Upper lobe of right lung (tissue), 1 donor: ENCODE measurements at regions not wholly inside any gene's neighbourhood (a gene's known extent, or its start where the extent isn't known, plus 50 kb on each side); places are given as distances from the start of the nearest gene placed in this dataset.
"Not testable (repeated sequence)": the region's sequence is repeated elsewhere in the genome, so short reads cannot be mapped to it uniquely, and the experiment has no call there.

Source experiments
- ATAC-seq: fragments of 200-7000 bp; cut with Tn5 transposase; one replicate; pipeline ENCODE4 v1.9.1; 2020; ENCODE audit warnings: mild to moderate bottlenecking, moderate library complexity
- DNase-seq: peaks from one replicate; pipeline ENCODE4 v3.0.0-alpha.2; 2020
- H3K27ac ChIP-seq: fragments of 200-600 bp; one replicate; pipeline ENCODE4 v1.8.0; 2022
- H3K27me3 ChIP-seq: fragments of 200-600 bp; one replicate; pipeline ENCODE4 v1.8.0; 2022; ENCODE audit warnings: mild to moderate bottlenecking
- H3K36me3 ChIP-seq: fragments of 200-600 bp; one replicate; pipeline ENCODE4 v1.8.0; 2022
- H3K4me1 ChIP-seq: fragments of 200-600 bp; one replicate; pipeline ENCODE4 v1.8.0; 2022
- H3K4me3 ChIP-seq: fragments of 200-600 bp; one replicate; pipeline ENCODE4 v1.8.0; 2022; ENCODE audit warnings: mild to moderate bottlenecking
- H3K9me3 ChIP-seq: fragments of 200-600 bp; one replicate; pipeline ENCODE4 v1.8.0; 2022
- CTCF ChIP-seq: fragments of 200-600 bp; IDR thresholded peaks from one replicate; pipeline ENCODE4 v1.8.0; 2022; ENCODE audit warnings: antibody characterized with exemption
- intact Hi-C: fragments of 100-400 bp; cut with DNase I; formaldehyde crosslinking; loops from one replicate; pipeline ENCODE4 v1.11.0; 2022
- donor health status: DM: no; HTN: yes; CAD: no; lungs with severe emphysema.

GRCh38 chr10:26939962-26940354 is 79.2 kb upstream of the ABI1 start:
- DNase-seq = no peak
- no peak overlapping the region for H3K27ac ChIP-seq
- intact Hi-C loops = no loop called here

GRCh38 chr10:26939290-26939961 is 78.7 kb upstream of the ABI1 start:
- Histone ChIP-seq H3K27ac (no peak overlapping the region), H3K9me3 (no peaks in the 10 kb centered on the region), H3K36me3 (no peaks in the 10 kb centered on the region), H3K27me3 (no peaks in the 10 kb centered on the region), H3K4me1 (no peaks in the 10 kb centered on the region), H3K4me3 (no peak overlapping the region)
- DNase-seq (no peak), ATAC-seq (peak; percentile 47)
- TF ChIP-seq CTCF = no peak
- intact Hi-C loops = no loop called here

More at GRCh38 chr10:26939962-26940354, 79.2 kb upstream of the ABI1 start:
- H3K9me3 ChIP-seq = no peaks in the 10 kb centered on the region
- peaks cover under 1% of the 10 kb centered on the region for H3K27me3 ChIP-seq
- no peak overlapping the region for H3K4me3 ChIP-seq
- ATAC-seq = no peak
- H3K4me1 ChIP-seq = no peaks in the 10 kb centered on the region
- TF ChIP-seq CTCF = no peak
- H3K36me3 ChIP-seq = no peaks in the 10 kb centered on the region

- Histone ChIP-seq H3K27me3 (no peaks in the 10 kb centered on the region), H3K9me3 (no peaks in the 10 kb centered on the region), H3K4me3 (no peak overlapping the region), H3K27ac (no peak overlapping the region), H3K4me1 (no peaks in the 10 kb centered on the region), H3K36me3 (no peaks in the 10 kb centered on the region)
- no peak for ATAC-seq
- intact Hi-C loops = no loop called here
- no peak for TF ChIP-seq CTCF
- DNase-seq = no peak
Measured at GRCh38 chr10:26938578-26938977, 77.8 kb upstream of the ABI1 start.

- Histone ChIP-seq H3K4me1 (no peaks in the 10 kb centered on the region), H3K9me3 (no peaks in the 10 kb centered on the region), H3K27me3 (no peaks in the 10 kb centered on the region), H3K36me3 (no peaks in the 10 kb centered on the region), H3K27ac (no peak overlapping the region), H3K4me3 (no peak overlapping the region)
- DNase-seq = no peak
- intact Hi-C loops = no loop called here
- ATAC-seq = no peak
- TF ChIP-seq CTCF = no peak
Measured at GRCh38 chr10:26937371-26937770, 76.6 kb upstream of the ABI1 start.

- H3K27me3 ChIP-seq, H3K27ac ChIP-seq, H3K9me3 ChIP-seq, H3K4me3 ChIP-seq, H3K36me3 ChIP-seq, H3K4me1 ChIP-seq, DNase-seq, ATAC-seq, intact Hi-C loops: not testable (repeated sequence)
Measured at GRCh38 chr10:26934190-26934589, 73.4 kb upstream of the ABI1 start.

- no peak for ATAC-seq
- TF ChIP-seq CTCF = no peak
- Histone ChIP-seq H3K4me1 (peaks cover 6% of the 10 kb centered on the region), H3K27ac (no peak overlapping the region), H3K9me3 (no peaks in the 10 kb centered on the region), H3K4me3 (no peak overlapping the region), H3K36me3 (no peaks in the 10 kb centered on the region), H3K27me3 (no peaks in the 10 kb centered on the region)
- intact Hi-C loops = no loop called here
- DNase-seq = no peak
Measured at GRCh38 chr10:26932576-26932975, 71.8 kb upstream of the ABI1 start.
